Neural progenitor cell (in vitro differentiated cells): ENCODE measurements at regions not wholly inside any gene's neighbourhood (a gene's known extent, or its start where the extent isn't known, plus 50 kb on each side); places are given as distances from the start of the nearest gene placed in this dataset.

ENCODE experiments used
- DNase-seq: peaks from one replicate; pipeline ENCODE4 v3.0.0-alpha.2; 2016; ENCODE audit warnings: low spot score
- H2AFZ ChIP-seq: fragments of 200-600 bp; sonication (generic); replicated peaks from 2 replicates; pipeline ENCODE4 v1.6.1; 2016; ENCODE audit warnings: antibody characterized with exemption
- H3F3A ChIP-seq: fragments of 200-600 bp; sonication (generic); 2 replicates; pipeline ENCODE4 v1.6.1; 2016; ENCODE audit warnings: antibody characterized with exemption, low read depth
- H3K27ac ChIP-seq: fragments of 200-600 bp; sonication (generic); 2 replicates; pipeline ENCODE4 v1.5.1; 2016; ENCODE audit warnings: mild to moderate bottlenecking
- H3K27me3 ChIP-seq: fragments of 200-600 bp; sonication (generic); 2 replicates; pipeline ENCODE4 v1.6.1; 2016; ENCODE audit warnings: mild to moderate bottlenecking, moderate library complexity
- H3K36me3 ChIP-seq: fragments of 200-600 bp; sonication (generic); 2 replicates; pipeline ENCODE4 v1.5.1; 2016
- H3K4me1 ChIP-seq: fragments of 200-600 bp; sonication (generic); 2 replicates; pipeline ENCODE4 v1.6.1; 2016; ENCODE audit warnings: mixed run types
- H3K4me2 ChIP-seq: fragments of 200-600 bp; sonication (generic); 2 replicates; pipeline ENCODE4 v1.6.1; 2016
- H3K4me3 ChIP-seq: fragments of 200-600 bp; sonication (generic); 2 replicates; pipeline ENCODE4 v1.5.1; 2016
- H3K79me2 ChIP-seq: fragments of 200-600 bp; sonication (generic); 2 replicates; pipeline ENCODE4 v1.6.1; 2016; ENCODE audit warnings: low read depth
- H3K9ac ChIP-seq: fragments of 200-600 bp; sonication (generic); 2 replicates; pipeline ENCODE4 v1.6.1; 2016
- H3K9me3 ChIP-seq: fragments of 200-600 bp; sonication (generic); 2 replicates; pipeline ENCODE4 v1.5.1; 2016; ENCODE audit warnings: low read depth
- H4K20me1 ChIP-seq: fragments of 200-600 bp; sonication (generic); 2 replicates; pipeline ENCODE4 v1.6.1; 2016; ENCODE audit warnings: low read depth
- H3K27ac Mint-ChIP-seq: 3 replicates; pipeline ENCODE4 v1.8.0; 2021; ENCODE audit warnings: mixed read lengths
- H3K27me3 Mint-ChIP-seq: 2 replicates; pipeline ENCODE4 v1.8.0; 2022; ENCODE audit warnings: low read depth, mild to moderate bottlenecking, inconsistent platforms, moderate library complexity, mixed read lengths; ENCODE audit not compliant: insufficient read depth
- H3K36me3 Mint-ChIP-seq: 3 replicates; pipeline ENCODE4 v1.8.0; 2021; ENCODE audit warnings: mixed read lengths
- H3K4me1 Mint-ChIP-seq: 3 replicates; pipeline ENCODE4 v1.8.0; 2021; ENCODE audit warnings: mixed read lengths
- H3K4me3 Mint-ChIP-seq: 3 replicates; pipeline ENCODE4 v1.8.0; 2021; ENCODE audit warnings: mild to moderate bottlenecking, moderate library complexity, mixed read lengths
- H3K9me3 Mint-ChIP-seq: 3 replicates; pipeline ENCODE4 v1.8.0; 2020; ENCODE audit warnings: mixed read lengths
- CTCF ChIP-seq: fragments of 200-600 bp; sonication (generic); IDR thresholded peaks from 2 replicates; pipeline ENCODE4 v1.5.1; 2017; ENCODE audit warnings: antibody characterized with exemption, mild to moderate bottlenecking
- EZH2 ChIP-seq: fragments of 200-600 bp; sonication (generic); IDR thresholded peaks from 2 replicates; pipeline ENCODE4 v1.6.1; 2017; ENCODE audit warnings: antibody characterized with exemption, mild to moderate bottlenecking, moderate library complexity
- EZH2phosphoT487 ChIP-seq: fragments of 200-600 bp; sonication (generic); IDR thresholded peaks from 2 replicates; pipeline ENCODE4 v1.6.1; 2017; ENCODE audit warnings: antibody characterized with exemption

- Histone ChIP-seq H3F3A (no peaks in the 10 kb centered on the region), H3K36me3 (no peaks in the 10 kb centered on the region), H2AFZ (no peak overlapping the region), H3K4me1 (no peaks in the 10 kb centered on the region), H3K27ac (no peak overlapping the region), H4K20me1 (no peaks in the 10 kb centered on the region), H3K79me2 (no peaks in the 10 kb centered on the region), H3K27me3 (no peaks in the 10 kb centered on the region), H3K4me3 (no peak overlapping the region), H3K9ac (no peak overlapping the region), H3K9me3 (no peaks in the 10 kb centered on the region), H3K4me2 (no peak overlapping the region)
- no peak overlapping the region for H3K4me3 Mint-ChIP-seq
- no peaks in the 10 kb centered on the region for H3K9me3 Mint-ChIP-seq
- no peak overlapping the region for H3K27ac Mint-ChIP-seq
- H3K4me1 Mint-ChIP-seq, result no peaks in the 10 kb centered on the region
- no peak for DNase-seq
- H3K36me3 Mint-ChIP-seq, result no peaks in the 10 kb centered on the region
- H3K27me3 Mint-ChIP-seq, result no peaks in the 10 kb centered on the region
- TF ChIP-seq CTCF (no peak), EZH2phosphoT487 (no peak), EZH2 (no peak)
These were observed 585.2 kb upstream of the PKN2 start for GRCh38 chr1:88098881-88099280.

- Histone ChIP-seq H2AFZ (no peak overlapping the region), H3K4me1 (no peaks in the 10 kb centered on the region), H3F3A (no peaks in the 10 kb centered on the region), H3K79me2 (no peaks in the 10 kb centered on the region), H3K4me2 (no peak overlapping the region), H3K9ac (no peak overlapping the region), H3K27me3 (no peaks in the 10 kb centered on the region), H3K27ac (no peak overlapping the region), H3K4me3 (no peak overlapping the region), H3K36me3 (no peaks in the 10 kb centered on the region), H3K9me3 (no peaks in the 10 kb centered on the region), H4K20me1 (no peaks in the 10 kb centered on the region)
- Mint-ChIP-seq H3K36me3 (no peaks in the 10 kb centered on the region), H3K9me3 (no peaks in the 10 kb centered on the region), H3K4me3 (no peak overlapping the region), H3K27ac (no peak overlapping the region), H3K27me3 (no peaks in the 10 kb centered on the region), H3K4me1 (no peaks in the 10 kb centered on the region)
- no peak for TF ChIP-seq CTCF
- TF ChIP-seq EZH2, result no peak
- TF ChIP-seq EZH2phosphoT487, result no peak
- no peak for DNase-seq
These were observed 583.0 kb upstream of the PKN2 start for GRCh38 chr1:88101041-88101440.

- no peak overlapping the region for H2AFZ ChIP-seq
- H3K27ac ChIP-seq, result no peak overlapping the region
- H3F3A ChIP-seq, result no peaks in the 10 kb centered on the region
- H3K27me3 ChIP-seq, result no peaks in the 10 kb centered on the region
- no peaks in the 10 kb centered on the region for H3K36me3 ChIP-seq
- Mint-ChIP-seq H3K27me3 (no peaks in the 10 kb centered on the region), H3K36me3 (no peaks in the 10 kb centered on the region), H3K9me3 (no peaks in the 10 kb centered on the region), H3K4me1 (no peaks in the 10 kb centered on the region), H3K27ac (no peak overlapping the region), H3K4me3 (no peak overlapping the region)
- no peak overlapping the region for H3K4me3 ChIP-seq
- H3K9me3 ChIP-seq, result no peaks in the 10 kb centered on the region
- no peaks in the 10 kb centered on the region for H3K4me1 ChIP-seq
- no peaks in the 10 kb centered on the region for H4K20me1 ChIP-seq
- TF ChIP-seq EZH2 (no peak), EZH2phosphoT487 (no peak), CTCF (no peak)
- no peak for DNase-seq
- no peak overlapping the region for H3K9ac ChIP-seq
- no peak overlapping the region for H3K4me2 ChIP-seq
- H3K79me2 ChIP-seq, result no peaks in the 10 kb centered on the region
These were observed 579.8 kb upstream of the PKN2 start for GRCh38 chr1:88104236-88104635.

- H3K9me3 Mint-ChIP-seq, result no peaks in the 10 kb centered on the region
- H3K27ac Mint-ChIP-seq, result no peak overlapping the region
- no peaks in the 10 kb centered on the region for H3K27me3 Mint-ChIP-seq
- no peaks in the 10 kb centered on the region for H3K4me1 Mint-ChIP-seq
- no peak overlapping the region for H2AFZ ChIP-seq
- no peaks in the 10 kb centered on the region for H3K9me3 ChIP-seq
- no peaks in the 10 kb centered on the region for H3K36me3 Mint-ChIP-seq
- H4K20me1 ChIP-seq, result no peaks in the 10 kb centered on the region
- no peak overlapping the region for H3K27ac ChIP-seq
- H3K4me1 ChIP-seq, result no peaks in the 10 kb centered on the region
- H3K36me3 ChIP-seq, result no peaks in the 10 kb centered on the region
- no peaks in the 10 kb centered on the region for H3F3A ChIP-seq
- H3K79me2 ChIP-seq, result no peaks in the 10 kb centered on the region
- no peak overlapping the region for H3K4me3 Mint-ChIP-seq
- H3K27me3 ChIP-seq, result no peaks in the 10 kb centered on the region
- no peak overlapping the region for H3K9ac ChIP-seq
- no peak overlapping the region for H3K4me3 ChIP-seq
- TF ChIP-seq EZH2phosphoT487 (no peak), EZH2 (no peak), CTCF (no peak)
- no peak for DNase-seq
- H3K4me2 ChIP-seq, result no peak overlapping the region
These were observed 579.2 kb upstream of the PKN2 start for GRCh38 chr1:88104886-88105285.
